Lung (tissue), 11 donors: ENCODE measurements at regions not wholly inside any gene's neighbourhood (a gene's known extent, or its start where the extent isn't known, plus 50 kb on each side); places are given as distances from the start of the nearest gene placed in this dataset.

Source experiments
- ATAC-seq: fragments of 200-7000 bp; cut with Tn5 transposase; one replicate; pipeline ENCODE4 v1.9.1; 2020; ENCODE audit warnings: moderate number of reproducible peaks; ENCODE audit not compliant: insufficient read depth, low FRiP score
- DNase-seq, 3 donors: peaks; one replicate each; pipeline ENCODE4 v3.0.0-alpha.2; 2013 to 2017
- H3K27ac ChIP-seq, 2 donors: one replicate each; pipeline ENCODE4 v1.5.1; 2013; ENCODE audit warnings: mild to moderate bottlenecking in 2 of 2, moderate library complexity in 2 of 2, control low read depth in 1 of 2, inconsistent platforms in 1 of 2, low read depth in 1 of 2, low read length in 1 of 2
- H3K27me3 ChIP-seq, 3 donors: one replicate each; pipeline ENCODE4 v1.5.1; 2013; ENCODE audit warnings: low read length in 2 of 3; ENCODE audit not compliant: control insufficient read depth in 3 of 3, insufficient read depth in 3 of 3
- H3K36me3 ChIP-seq, 4 donors: one replicate each; pipeline ENCODE4 v1.5.1; 2013; ENCODE audit warnings: low read length in 4 of 4, mild to moderate bottlenecking in 1 of 4, moderate library complexity in 1 of 4; ENCODE audit not compliant: control insufficient read depth in 4 of 4, insufficient read depth in 4 of 4
- H3K4me1 ChIP-seq, 5 donors: one replicate each; pipeline ENCODE4 v1.5.1; 2013; ENCODE audit warnings: low read length in 5 of 5, mild to moderate bottlenecking in 2 of 5, moderate library complexity in 1 of 5; ENCODE audit not compliant: control insufficient read depth in 5 of 5, insufficient read depth in 5 of 5
- H3K4me3 ChIP-seq: one replicate; pipeline ENCODE4 v1.5.1; 2013; ENCODE audit warnings: mild to moderate bottlenecking, control low read depth, moderate library complexity
- H3K9ac ChIP-seq, 2 donors: one replicate each; pipeline ENCODE4 v1.5.1; 2013; ENCODE audit warnings: low read length in 2 of 2, control low read depth in 1 of 2; ENCODE audit not compliant: insufficient read depth in 1 of 2
- H3K9me3 ChIP-seq, 4 donors: one replicate each; pipeline ENCODE4 v1.5.1; 2013; ENCODE audit warnings: low read length in 3 of 4, mild to moderate bottlenecking in 1 of 4, moderate library complexity in 1 of 4; ENCODE audit not compliant: control insufficient read depth in 4 of 4, insufficient read depth in 3 of 4
- WGBS, 2 donors: extraction: QIAGEN DNeasy Blood & Tissue Kit; methylation state at CpG; one replicate each; pipeline ENCODE4 v1.1.7; 2013; 5-methylcytosine and 5-hydroxymethylcytosine counted together
- TF ChIP-seq, protein P1 (sequence below): IDR thresholded peaks from 2 replicates; pipeline ENCODE4 v1.5.1; 2012; ENCODE audit warnings: mild to moderate bottlenecking; ENCODE audit errors: control extremely low read depth, extremely low read depth
- donor health status: control.
- donor health status: control.
- donor health status: Bipolar disorder and iron deficiency.
- donor health status: healthy.
- donor health status: DM: yes; HTN: yes; CAD: no.

GRCh38 chr11:112829971-112830654 lies 131.1 kb upstream of the NCAM1 start:
- WGBS, 2 donors, result 75 to 84% methylated on average over 6 of the region's 6 CpGs
- Histone ChIP-seq H3K36me3 (no peaks in the 10 kb centered on the region), H3K4me1 (peaks cover 0 to 3% (median 0%) of the 10 kb centered on the region in 5 donors), H3K9ac (no peak overlapping the region), H3K9me3 (peaks cover 0 to 3% (median 0%) of the 10 kb centered on the region in 4 donors), H3K27me3 (no peaks in the 10 kb centered on the region), H3K4me3 (no peak overlapping the region), H3K27ac (no peak overlapping the region)
- ATAC-seq (no peak), DNase-seq (no peak)
- TF ChIP-seq, protein P1, sequence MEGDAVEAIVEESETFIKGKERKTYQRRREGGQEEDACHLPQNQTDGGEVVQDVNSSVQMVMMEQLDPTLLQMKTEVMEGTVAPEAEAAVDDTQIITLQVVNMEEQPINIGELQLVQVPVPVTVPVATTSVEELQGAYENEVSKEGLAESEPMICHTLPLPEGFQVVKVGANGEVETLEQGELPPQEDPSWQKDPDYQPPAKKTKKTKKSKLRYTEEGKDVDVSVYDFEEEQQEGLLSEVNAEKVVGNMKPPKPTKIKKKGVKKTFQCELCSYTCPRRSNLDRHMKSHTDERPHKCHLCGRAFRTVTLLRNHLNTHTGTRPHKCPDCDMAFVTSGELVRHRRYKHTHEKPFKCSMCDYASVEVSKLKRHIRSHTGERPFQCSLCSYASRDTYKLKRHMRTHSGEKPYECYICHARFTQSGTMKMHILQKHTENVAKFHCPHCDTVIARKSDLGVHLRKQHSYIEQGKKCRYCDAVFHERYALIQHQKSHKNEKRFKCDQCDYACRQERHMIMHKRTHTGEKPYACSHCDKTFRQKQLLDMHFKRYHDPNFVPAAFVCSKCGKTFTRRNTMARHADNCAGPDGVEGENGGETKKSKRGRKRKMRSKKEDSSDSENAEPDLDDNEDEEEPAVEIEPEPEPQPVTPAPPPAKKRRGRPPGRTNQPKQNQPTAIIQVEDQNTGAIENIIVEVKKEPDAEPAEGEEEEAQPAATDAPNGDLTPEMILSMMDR, result no peak

GRCh38 chr11:112831041-112831440 lies 130.2 kb upstream of the NCAM1 start:
- ATAC-seq, result no peak
- no peak for DNase-seq
- H3K4me1 ChIP-seq, result peaks cover 0 to 7% (median 0%) of the 10 kb centered on the region in 5 donors
- H3K4me3 ChIP-seq, result no peak overlapping the region
- H3K36me3 ChIP-seq, result no peaks in the 10 kb centered on the region
- no peak overlapping the region for H3K9ac ChIP-seq
- H3K9me3 ChIP-seq, result peaks cover 0 to 3% (median 0%) of the 10 kb centered on the region in 4 donors
- 88 to 100% methylated on average over 1 of the region's 1 CpG for WGBS, 2 donors
- no peak overlapping the region for H3K27ac ChIP-seq
- H3K27me3 ChIP-seq, result no peaks in the 10 kb centered on the region
- TF ChIP-seq, protein P1, result no peak

DNA sequence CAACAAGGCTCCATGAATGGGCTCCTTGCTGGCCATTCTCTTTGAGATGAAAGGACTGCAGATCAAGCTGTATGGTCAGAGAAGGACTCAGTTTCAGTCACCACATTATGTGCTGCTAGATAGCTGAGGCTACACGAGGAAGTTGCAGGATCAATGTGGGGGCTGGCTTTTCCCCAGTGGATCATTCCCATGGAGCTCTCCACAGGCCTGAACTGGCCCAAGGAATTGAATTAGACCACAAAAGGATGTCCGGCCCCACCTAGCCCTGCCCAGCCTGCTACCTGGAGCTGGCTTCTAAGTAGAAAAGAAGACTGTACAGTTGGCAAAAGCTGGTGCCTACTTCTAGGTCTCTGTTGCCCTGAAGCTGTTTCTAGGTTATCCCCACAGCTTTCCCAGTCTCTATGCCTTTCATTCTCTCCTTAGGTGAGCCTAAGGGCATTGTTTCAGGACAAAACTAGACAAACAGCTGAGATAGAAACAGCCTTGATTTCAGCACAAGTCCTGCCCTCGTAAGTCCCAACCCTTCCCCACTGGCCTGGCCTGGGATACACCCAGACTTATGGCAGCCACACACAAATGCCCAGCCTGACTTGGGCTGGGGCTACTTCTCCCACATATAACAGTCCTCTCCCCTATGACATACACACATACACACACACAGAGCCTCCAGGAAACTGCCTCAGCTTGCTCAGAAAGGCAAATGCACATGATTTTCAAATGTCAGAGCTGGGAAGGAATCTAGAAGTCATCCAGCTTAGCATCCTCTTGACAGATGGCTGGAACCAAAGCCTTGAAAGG lies 129.1 kb upstream of the NCAM1 start:
- no peaks in the 10 kb centered on the region for H3K27me3 ChIP-seq
- TF ChIP-seq, protein P1, result no peak
- H3K36me3 ChIP-seq, result no peaks in the 10 kb centered on the region
- H3K9me3 ChIP-seq, result peaks cover 0 to 3% (median 0%) of the 10 kb centered on the region in 4 donors
- peaks cover 0 to 7% (median 0%) of the 10 kb centered on the region in 5 donors for H3K4me1 ChIP-seq
- no peak for DNase-seq
- WGBS, 2 donors, result 79 to 91% methylated on average over 3 of the region's 3 CpGs
- no peak overlapping the region for H3K9ac ChIP-seq
- H3K4me3 ChIP-seq, result no peak overlapping the region
- no peak for ATAC-seq
- H3K27ac ChIP-seq, result no peak overlapping the region
